GM23338 (cell line): ENCODE measurements at regions not wholly inside any gene's neighbourhood (a gene's known extent, or its start where the extent isn't known, plus 50 kb on each side); places are given as distances from the start of the nearest gene placed in this dataset.

Source experiments
- ATAC-seq: fragments of 200-7000 bp; cut with Tn5 transposase; 3 replicates; pipeline ENCODE4 v1.9.1; 2020
- DNase-seq: peaks from one replicate; pipeline ENCODE4 v3.0.0-alpha.2; 2015; ENCODE audit warnings: low spot score
- H2AFZ ChIP-seq: fragments of 200-600 bp; sonication (generic); 2 replicates; pipeline ENCODE4 v1.8.0; 2016; ENCODE audit warnings: antibody characterized with exemption, mild to moderate bottlenecking, moderate library complexity
- H3F3A ChIP-seq: fragments of 200-600 bp; sonication (generic); replicated peaks from 2 replicates; pipeline ENCODE4 v1.8.0; 2017; ENCODE audit warnings: antibody characterized with exemption, mixed run types, low read depth
- H3K27ac ChIP-seq: fragments of 200-600 bp; sonication (generic); 2 replicates; pipeline ENCODE4 v1.6.1; 2016; ENCODE audit warnings: low read depth
- H3K27me3 ChIP-seq: fragments of 200-600 bp; sonication (generic); 2 replicates; pipeline ENCODE4 v1.8.0; 2016; ENCODE audit warnings: mild to moderate bottlenecking, mixed run types, moderate library complexity; ENCODE audit not compliant: insufficient read depth
- H3K36me3 ChIP-seq: fragments of 200-600 bp; sonication (generic); 2 replicates; pipeline ENCODE4 v1.8.0; 2016; ENCODE audit warnings: mild to moderate bottlenecking; ENCODE audit not compliant: insufficient read depth
- H3K4me1 ChIP-seq: fragments of 200-600 bp; sonication (generic); 2 replicates; pipeline ENCODE4 v1.8.0; 2016; ENCODE audit warnings: mild to moderate bottlenecking, moderate library complexity; ENCODE audit not compliant: insufficient read depth
- H3K4me2 ChIP-seq: fragments of 200-600 bp; sonication (generic); 2 replicates; pipeline ENCODE4 v1.7.1; 2017; ENCODE audit warnings: mixed run types
- H3K4me3 ChIP-seq: fragments of 200-600 bp; sonication (generic); 2 replicates; pipeline ENCODE4 v1.6.1; 2016; ENCODE audit warnings: mixed run types
- H3K79me2 ChIP-seq: fragments of 200-600 bp; sonication (generic); replicated peaks from 2 replicates; pipeline ENCODE4 v1.8.0; 2017; ENCODE audit warnings: mild to moderate bottlenecking; ENCODE audit not compliant: insufficient read depth
- H3K9me2 ChIP-seq: fragments of 200-600 bp; sonication (generic); 2 replicates; pipeline ENCODE4 v1.8.0; 2017; ENCODE audit not compliant: insufficient read depth
- H4K20me1 ChIP-seq: fragments of 200-600 bp; sonication (generic); replicated peaks from 2 replicates; pipeline ENCODE4 v1.8.0; 2017; ENCODE audit warnings: mild to moderate bottlenecking; ENCODE audit not compliant: insufficient read depth
- H3K27ac Mint-ChIP-seq: 2 replicates; pipeline ENCODE4 v1.8.0; 2020; ENCODE audit warnings: inconsistent platforms, mild to moderate bottlenecking, moderate library complexity, mixed read lengths
- H3K27me3 Mint-ChIP-seq: 3 replicates; pipeline ENCODE4 v1.8.0; 2022; ENCODE audit warnings: low read depth, mild to moderate bottlenecking, moderate library complexity, mixed read lengths, inconsistent platforms; ENCODE audit not compliant: insufficient read depth, poor library complexity
- H3K36me3 Mint-ChIP-seq: 3 replicates; pipeline ENCODE4 v1.8.0; 2021; ENCODE audit warnings: low read depth, mild to moderate bottlenecking, inconsistent platforms, moderate library complexity, mixed read lengths
- H3K4me1 Mint-ChIP-seq: 3 replicates; pipeline ENCODE4 v1.8.0; 2020; ENCODE audit warnings: mild to moderate bottlenecking, inconsistent platforms, mixed read lengths
- H3K4me3 Mint-ChIP-seq: 3 replicates; pipeline ENCODE4 v1.8.0; 2021; ENCODE audit warnings: moderate library complexity, mild to moderate bottlenecking, inconsistent platforms, mixed read lengths
- H3K9me3 Mint-ChIP-seq: 3 replicates; pipeline ENCODE4 v1.8.0; 2020; ENCODE audit warnings: moderate library complexity, mild to moderate bottlenecking, inconsistent platforms, mixed read lengths
- CREB1 ChIP-seq: fragments of 250-450 bp; sonication (Bioruptor Pico); IDR thresholded peaks from 2 replicates; pipeline ENCODE4 v1.5.0; 2020; ENCODE audit warnings: low read depth, mild to moderate bottlenecking, moderate library complexity
- CTCF ChIP-seq, 2 experiments: fragments of 200-600 bp in 1 of 2; sonication (generic) in 1 of 2; conservative IDR thresholded peaks; 2 replicates each; pipeline versions ENCODE4 v1.5.1 to v1.6.1; 2016 to 2017; ENCODE audit warnings: antibody characterized with exemption in 2 of 2, low read depth in 2 of 2, mild to moderate bottlenecking in 2 of 2, moderate library complexity in 1 of 2
- ETS1 ChIP-seq: IDR thresholded peaks from 2 replicates; pipeline ENCODE4 v1.6.1; 2016; ENCODE audit warnings: antibody characterized with exemption
- EZH2 ChIP-seq: fragments of 200-600 bp; sonication (generic); IDR thresholded peaks from one replicate; pipeline ENCODE4 v1.8.0; 2017; ENCODE audit warnings: antibody characterized with exemption, mild to moderate bottlenecking, low read depth; ENCODE audit not compliant: unreplicated experiment
- EZH2phosphoT487 ChIP-seq: fragments of 200-600 bp; sonication (generic); IDR thresholded peaks from one replicate; pipeline ENCODE4 v1.8.1; 2018; ENCODE audit warnings: antibody characterized with exemption; ENCODE audit not compliant: unreplicated experiment
- JUNB ChIP-seq: IDR thresholded peaks from one replicate; pipeline ENCODE4 v1.6.1; 2016; ENCODE audit warnings: antibody characterized with exemption; ENCODE audit not compliant: unreplicated experiment
- NANOG ChIP-seq: IDR thresholded peaks from 2 replicates; pipeline ENCODE4 v1.6.1; 2016; ENCODE audit warnings: antibody characterized with exemption, borderline replicate concordance
- POLR2AphosphoS5 ChIP-seq: IDR thresholded peaks from 2 replicates; pipeline ENCODE4 v1.6.1; 2016; ENCODE audit warnings: antibody characterized with exemption, low read depth
- REST ChIP-seq: IDR thresholded peaks from one replicate; pipeline ENCODE4 v1.6.1; 2018; ENCODE audit warnings: antibody characterized with exemption; ENCODE audit not compliant: unreplicated experiment
- STAT1 ChIP-seq: IDR thresholded peaks from one replicate; pipeline ENCODE4 v1.6.1; 2016; ENCODE audit warnings: antibody characterized with exemption; ENCODE audit not compliant: unreplicated experiment
- ZNF114 ChIP-seq: fragments of 250-450 bp; sonication (Bioruptor Pico); IDR thresholded peaks from 2 replicates; pipeline ENCODE4 v1.5.0; 2020; ENCODE audit warnings: mild to moderate bottlenecking, moderate library complexity
- ZNF331 ChIP-seq: fragments of 250-450 bp; sonication (Bioruptor Pico); IDR thresholded peaks from 2 replicates; pipeline ENCODE4 v1.5.0; 2020; ENCODE audit warnings: low read depth, mild to moderate bottlenecking, moderate library complexity
- ZNF462 ChIP-seq: fragments of 250-450 bp; sonication (Bioruptor Pico); IDR thresholded peaks from 2 replicates; pipeline ENCODE4 v1.5.0; 2020; ENCODE audit warnings: mild to moderate bottlenecking, moderate library complexity

GRCh38 chr17:79154951-79155585 is 80.4 kb downstream of the ENGASE start:
- Histone ChIP-seq H3K36me3 (no peaks in the 10 kb centered on the region), H3K4me3 (no peak overlapping the region), H3K79me2 (no peaks in the 10 kb centered on the region), H3K27ac (no peak overlapping the region), H3K4me2 (no peak overlapping the region), H3K9me2 (no peaks in the 10 kb centered on the region), H2AFZ (no peak overlapping the region), H4K20me1 (no peaks in the 10 kb centered on the region), H3F3A (no peaks in the 10 kb centered on the region), H3K4me1 (peaks cover 4% of the 10 kb centered on the region; the same call in 1 of the 2 replicates), H3K27me3 (no peaks in the 10 kb centered on the region)
- TF ChIP-seq REST (no peak), JUNB (no peak), ZNF114 (CRISPR knock-in tag) (no peak), POLR2AphosphoS5 (no peak), EZH2 (no peak), ZNF462 (no peak), EZH2phosphoT487 (no peak), STAT1 (no peak), ZNF331 (CRISPR knock-in tag) (no peak), CTCF (conservative IDR thresholded peaks at IDR 0.05; ENCODE audit: low read depth in 2 of 2) (no peak), NANOG (no peak), CREB1 (CRISPR knock-in tag) (no peak), ETS1 (no peak)
- Mint-ChIP-seq H3K27ac (0 out of 2 replicates have a peak overlapping the region, but pooled peaks have one; percentile 65), H3K36me3 (no peaks in the 10 kb centered on the region), H3K9me3 (no peaks in the 10 kb centered on the region; the same call in 2 of the 3 replicates), H3K4me1 (peaks cover 23% of the 10 kb centered on the region), H3K4me3 (no peak overlapping the region), H3K27me3 (peaks cover 16% of the 10 kb centered on the region)
- DNase-seq (no peak), ATAC-seq (no peak)
